ENCODE measurements at regions not wholly inside any gene's neighbourhood (a gene's known extent, or its start where the extent isn't known, plus 50 kb on each side); places are given as distances from the start of the nearest gene placed in this dataset.

DNA sequence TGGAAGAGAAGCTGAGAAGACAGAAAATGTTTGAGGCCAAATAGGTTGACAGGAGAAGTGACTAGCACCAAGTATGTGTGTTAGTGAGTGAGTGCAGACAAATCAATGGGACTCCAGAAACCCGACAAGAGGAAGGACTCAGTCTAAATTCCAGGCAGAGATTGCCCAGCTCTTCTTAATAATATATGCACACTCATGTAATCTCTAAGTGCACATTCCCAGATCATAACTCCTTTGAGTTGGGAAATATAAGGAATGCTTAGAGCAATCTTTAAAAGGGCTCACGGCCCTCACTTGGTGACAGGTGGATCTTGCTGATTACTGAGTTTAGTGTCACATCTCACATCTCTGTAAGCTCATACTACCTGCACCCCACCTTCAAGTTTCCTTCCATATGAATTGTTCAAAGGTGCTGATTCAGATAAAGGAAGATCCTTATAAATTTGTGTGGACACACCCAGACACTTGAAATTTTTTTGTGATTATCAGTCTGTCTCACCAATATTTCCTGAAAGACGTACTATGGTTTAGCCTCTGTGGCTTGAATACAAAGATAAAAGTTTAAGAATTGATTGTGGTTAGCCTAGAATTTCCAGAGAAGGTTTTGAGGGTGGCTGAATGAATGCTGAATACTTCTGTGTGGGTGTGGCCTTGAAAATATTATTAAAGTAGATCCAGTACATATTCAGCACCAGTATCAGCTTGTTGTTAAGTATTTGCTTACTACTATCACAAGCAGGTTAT, 205.1 kb upstream of the UGT8 start:
- Histone ChIP-seq H3K9me3 (no peaks in the 10 kb centered on the region), H3K36me3 (no peaks in the 10 kb centered on the region), H3K27me3 (no peaks in the 10 kb centered on the region), H3K4me3 (no peak overlapping the region), H3K4me1 (no peaks in the 10 kb centered on the region), H3K27ac (no peak overlapping the region)
- TF ChIP-seq CTCF (IDR thresholded peaks at IDR 0.05), result no peak
- no peak for TF ChIP-seq POLR2AphosphoS5 (IDR thresholded peaks at IDR 0.05; ENCODE audit: insufficient read depth in 1 of 2, low read depth in 1 of 2)
- no peak for TF ChIP-seq POLR2A (IDR thresholded peaks at IDR 0.05)
- intact Hi-C loops (cut with DNase I), result no loop called here
- DNase-seq (ENCODE audit: extremely low spot score in 2 of 2), result no peak

DNA sequence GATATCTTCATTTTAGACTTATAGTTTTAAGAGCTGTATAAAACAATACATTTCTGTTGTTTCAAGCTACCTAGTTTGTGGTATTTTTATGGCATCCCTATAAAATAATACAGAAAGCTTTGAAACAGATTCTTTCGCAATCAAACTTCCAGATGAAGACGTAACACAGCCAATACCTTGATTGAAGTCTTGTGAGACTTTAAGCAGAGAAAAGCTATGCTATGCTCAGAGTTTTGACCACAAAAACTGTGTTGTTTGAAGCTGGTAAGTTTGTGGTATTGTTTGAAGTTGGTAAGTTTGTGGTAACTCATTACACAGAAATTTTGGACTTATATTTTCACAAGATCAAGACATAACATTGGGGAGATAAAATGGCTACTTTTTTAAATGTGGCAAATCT, 201.8 kb upstream of the UGT8 start:
- intact Hi-C loops (cut with DNase I), result no loop called here
- no peaks in the 10 kb centered on the region for H3K27me3 ChIP-seq
- H3K27ac ChIP-seq, result no peak overlapping the region
- no peaks in the 10 kb centered on the region for H3K4me1 ChIP-seq
- H3K9me3 ChIP-seq, result no peaks in the 10 kb centered on the region
- no peak for TF ChIP-seq POLR2A (IDR thresholded peaks at IDR 0.05)
- no peak for TF ChIP-seq CTCF (IDR thresholded peaks at IDR 0.05)
- no peak for TF ChIP-seq POLR2AphosphoS5 (IDR thresholded peaks at IDR 0.05; ENCODE audit: insufficient read depth in 1 of 2, low read depth in 1 of 2)
- H3K36me3 ChIP-seq, result no peaks in the 10 kb centered on the region
- DNase-seq (ENCODE audit: extremely low spot score in 2 of 2), result no peak
- H3K4me3 ChIP-seq, result no peak overlapping the region

DNA sequence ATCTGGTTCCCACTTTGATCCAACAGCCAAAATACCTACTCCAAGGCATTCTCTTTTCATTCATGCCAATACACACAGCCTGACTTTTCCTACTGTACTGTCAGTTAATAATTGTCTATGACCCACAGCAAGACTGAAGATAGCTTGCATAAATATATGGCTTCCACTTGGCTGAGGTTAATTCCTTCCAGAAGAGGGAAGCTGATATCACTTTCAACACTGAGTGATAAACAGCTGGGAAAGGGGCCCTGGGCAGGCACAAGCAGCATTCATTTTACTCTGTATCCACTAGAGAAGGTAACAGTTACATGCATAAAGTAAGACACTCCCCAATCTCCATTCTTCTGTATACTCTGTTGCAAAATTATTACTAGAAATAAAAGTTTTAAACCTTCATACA, 200.2 kb upstream of the UGT8 start:
- Histone ChIP-seq H3K4me3 (no peak overlapping the region), H3K4me1 (no peaks in the 10 kb centered on the region), H3K27me3 (no peaks in the 10 kb centered on the region), H3K36me3 (no peaks in the 10 kb centered on the region), H3K27ac (no peak overlapping the region), H3K9me3 (no peaks in the 10 kb centered on the region)
- DNase-seq (ENCODE audit: extremely low spot score in 2 of 2), result no peak
- intact Hi-C loops (cut with DNase I), result no loop called here
- TF ChIP-seq CTCF (IDR thresholded peaks at IDR 0.05) (no peak), POLR2AphosphoS5 (IDR thresholded peaks at IDR 0.05; ENCODE audit: insufficient read depth in 1 of 2, low read depth in 1 of 2) (no peak), POLR2A (IDR thresholded peaks at IDR 0.05) (no peak)

GRCh38 chr4:114399105-114399504, 199.5 kb upstream of the UGT8 start:
- TF ChIP-seq POLR2A (IDR thresholded peaks at IDR 0.05) (no peak), POLR2AphosphoS5 (IDR thresholded peaks at IDR 0.05; ENCODE audit: insufficient read depth in 1 of 2, low read depth in 1 of 2) (no peak), CTCF (IDR thresholded peaks at IDR 0.05) (no peak)
- Histone ChIP-seq H3K4me3 (no peak overlapping the region), H3K36me3 (no peaks in the 10 kb centered on the region), H3K27me3 (no peaks in the 10 kb centered on the region), H3K27ac (no peak overlapping the region), H3K9me3 (no peaks in the 10 kb centered on the region), H3K4me1 (no peaks in the 10 kb centered on the region)
- no peak for DNase-seq (ENCODE audit: extremely low spot score in 2 of 2)
- intact Hi-C loops (cut with DNase I), result no loop called here

DNA sequence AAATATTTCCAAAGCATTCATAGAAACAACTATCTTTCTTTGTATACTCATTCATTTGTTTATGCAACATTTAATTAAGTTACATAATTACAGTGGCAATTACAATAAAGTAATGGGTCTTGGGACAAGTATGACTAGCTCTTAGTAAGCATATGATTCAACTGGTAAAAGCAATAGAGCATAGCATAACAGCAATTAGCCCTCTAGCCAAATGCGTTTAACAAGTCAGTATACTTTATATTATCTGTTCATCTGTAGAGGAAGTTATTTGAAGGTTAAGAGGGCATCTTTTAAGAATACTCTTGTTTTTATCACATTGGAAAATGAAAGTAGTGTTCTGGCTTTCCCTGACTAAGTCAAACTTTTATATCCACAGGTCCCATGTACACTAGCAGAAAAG, 198.1 kb upstream of the UGT8 start:
- H3K4me1 ChIP-seq, result no peaks in the 10 kb centered on the region
- no peak overlapping the region for H3K4me3 ChIP-seq
- intact Hi-C loops (cut with DNase I), result no loop called here
- no peak for DNase-seq (ENCODE audit: extremely low spot score in 2 of 2)
- H3K27me3 ChIP-seq, result no peaks in the 10 kb centered on the region
- TF ChIP-seq POLR2A (IDR thresholded peaks at IDR 0.05) (no peak), POLR2AphosphoS5 (IDR thresholded peaks at IDR 0.05; ENCODE audit: insufficient read depth in 1 of 2, low read depth in 1 of 2) (peak in 1 of 2 donors; percentile 36)
- no peaks in the 10 kb centered on the region for H3K36me3 ChIP-seq
- H3K9me3 ChIP-seq, result no peaks in the 10 kb centered on the region
- H3K27ac ChIP-seq, result no peak overlapping the region

All from vagina (tissue), 2 donors.